Endothelial cell of umbilical vein (primary cell): ENCODE measurements at regions not wholly inside any gene's neighbourhood (a gene's known extent, or its start where the extent isn't known, plus 50 kb on each side); places are given as distances from the start of the nearest gene placed in this dataset.

Experiments
- BruUV-seq: library from RNA; stranded (reverse); fragments of 400-500 nt; replicated peaks from 2 replicates; lab custom pipeline; 2021; lab: Mats Ljungman, UMichigan
- CTCF ChIA-PET: fragments of 300-600, 350-600 bp; sonication (Branson Sonifier 250); formaldehyde crosslinking; loops from one replicate; lab custom pipeline; 2021; ENCODE audit warnings: antibody characterized with exemption, inconsistent platforms; lab: Charles Lee
- POLR2A ChIA-PET: fragments of 300-600, 350-600 bp; sonication (Branson Sonifier 250); formaldehyde crosslinking; loops from one replicate; lab custom pipeline; 2021; ENCODE audit warnings: antibody characterized with exemption, inconsistent platforms; lab: Charles Lee
- DNase-seq: peaks from one replicate; pipeline ENCODE4 v3.0.0-alpha.2; 2011; ENCODE audit warnings: low read depth, low spot score
- FAIRE-seq: peaks from 2 replicates; lab custom pipeline; 2011; peaks lifted over from hg19 to GRCh38; lab: Jason Lieb, UNC
- H2AFZ ChIP-seq: 2 replicates; pipeline ENCODE4 v1.6.0; 2012; ENCODE audit warnings: low read depth, low read length, control low read depth, inconsistent platforms
- H3K27ac ChIP-seq: 2 replicates; pipeline ENCODE4 v1.5.1; 2011; ENCODE audit warnings: low read depth, mild to moderate bottlenecking, control low read depth, low read length, moderate library complexity; ENCODE audit not compliant: insufficient read depth
- H3K27me3 ChIP-seq, 2 experiments: 2 replicates each; pipeline versions ENCODE4 v1.6.0 to v1.6.1; 2011; ENCODE audit warnings: low read length in 2 of 2, mixed read lengths in 1 of 2; ENCODE audit not compliant: control insufficient read depth in 2 of 2, insufficient read depth in 2 of 2
- H3K36me3 ChIP-seq, 2 experiments: 2 replicates in 1 of 2; 3 replicates in 1 of 2; pipeline ENCODE4 v1.5.1; 2011; ENCODE audit warnings: low read length in 2 of 2, mild to moderate bottlenecking in 1 of 2, moderate library complexity in 1 of 2; ENCODE audit not compliant: control insufficient read depth in 2 of 2, insufficient read depth in 2 of 2; ENCODE audit errors: extremely low read depth in 1 of 2
- H3K4me1 ChIP-seq: 3 replicates; pipeline ENCODE4 v1.5.1; 2011; ENCODE audit warnings: mild to moderate bottlenecking, low read length; ENCODE audit not compliant: control insufficient read depth, insufficient read depth; ENCODE audit errors: extremely low read depth
- H3K4me2 ChIP-seq: 2 replicates; pipeline ENCODE4 v1.6.1; 2011; ENCODE audit warnings: low read length, control low read depth, mixed read lengths; ENCODE audit not compliant: insufficient read depth
- H3K4me3 ChIP-seq, 3 experiments: fragments of 200-600 bp in 1 of 3; sonication (generic), shearing (Covaris generic) in 1 of 3; replicated peaks in 1 of 3; 2 replicates each; pipeline ENCODE4 v1.5.1; 2011 to 2016; ENCODE audit warnings: control low read depth in 3 of 3, low read length in 3 of 3, mild to moderate bottlenecking in 2 of 3, inconsistent platforms in 1 of 3, low read depth in 1 of 3, moderate library complexity in 1 of 3; ENCODE audit not compliant: insufficient read depth in 1 of 3
- H3K79me2 ChIP-seq: 2 replicates; pipeline ENCODE4 v1.6.0; 2012; ENCODE audit warnings: low read length, inconsistent platforms; ENCODE audit not compliant: control insufficient read depth, insufficient read depth
- H3K9ac ChIP-seq: replicated peaks from 2 replicates; pipeline ENCODE3; 2011; ENCODE audit warnings: low read length, control low read depth; ENCODE audit not compliant: insufficient read depth; ENCODE audit errors: extremely low read depth
- H3K9me1 ChIP-seq: replicated peaks from 3 replicates; pipeline ENCODE4 v1.6.0; 2011; ENCODE audit warnings: mild to moderate bottlenecking, low read length; ENCODE audit not compliant: control insufficient read depth, insufficient read depth; ENCODE audit errors: extremely low read depth
- H3K9me3 ChIP-seq: replicated peaks from 2 replicates; pipeline ENCODE4 v1.5.1; 2012; ENCODE audit warnings: low read length, inconsistent platforms; ENCODE audit not compliant: control insufficient read depth, insufficient read depth
- H4K20me1 ChIP-seq: replicated peaks from 2 replicates; pipeline ENCODE3; 2011; ENCODE audit warnings: mild to moderate bottlenecking, low read length; ENCODE audit not compliant: control insufficient read depth, insufficient read depth; ENCODE audit errors: extremely low read depth
- FOS ChIP-seq: IDR thresholded peaks from 2 replicates; pipeline ENCODE4 v1.6.1; 2011; ENCODE audit warnings: mild to moderate bottlenecking, low read length, moderate library complexity, borderline replicate concordance; ENCODE audit not compliant: insufficient read depth
- GATA2 ChIP-seq: IDR thresholded peaks from 2 replicates; pipeline ENCODE4 v1.7.0; 2011; ENCODE audit warnings: low read depth, mild to moderate bottlenecking, moderate library complexity, mixed read lengths, low read length; ENCODE audit not compliant: insufficient read length, insufficient read depth
- POLR2AphosphoS5 ChIP-seq: IDR thresholded peaks from 2 replicates; pipeline ENCODE4 v1.6.1; 2012; ENCODE audit warnings: low read depth, mild to moderate bottlenecking, control low read depth, low read length, moderate library complexity; ENCODE audit not compliant: insufficient read depth
- dilution Hi-C: fragments of 300-500 bp; cut with MboI; formaldehyde crosslinking; loops from one replicate; pipeline ENCODE4 v1.15.0; 2019; ENCODE audit warnings: low sequenced_read_pairs; ENCODE audit not compliant: extremely low pct_ligation_motif_present
- intact Hi-C: fragments of 100-400 bp; cut with micrococcal nuclease; formaldehyde crosslinking; loops from one replicate; pipeline ENCODE4 v1.10.0; 2022
- TF ChIP-seq, protein P1 (sequence below), 2 donors: IDR thresholded peaks; 1 replicate in 1 of 2; 2 replicates in 1 of 2; pipeline ENCODE4 v1.5.1; 2011; ENCODE audit warnings: low read length in 2 of 2, mild to moderate bottlenecking in 2 of 2, moderate library complexity in 2 of 2, control low read depth in 1 of 2, inconsistent platforms in 1 of 2, low read depth in 1 of 2; ENCODE audit not compliant: insufficient read depth in 1 of 2; ENCODE audit errors: extremely low read depth in 1 of 2

DNA sequence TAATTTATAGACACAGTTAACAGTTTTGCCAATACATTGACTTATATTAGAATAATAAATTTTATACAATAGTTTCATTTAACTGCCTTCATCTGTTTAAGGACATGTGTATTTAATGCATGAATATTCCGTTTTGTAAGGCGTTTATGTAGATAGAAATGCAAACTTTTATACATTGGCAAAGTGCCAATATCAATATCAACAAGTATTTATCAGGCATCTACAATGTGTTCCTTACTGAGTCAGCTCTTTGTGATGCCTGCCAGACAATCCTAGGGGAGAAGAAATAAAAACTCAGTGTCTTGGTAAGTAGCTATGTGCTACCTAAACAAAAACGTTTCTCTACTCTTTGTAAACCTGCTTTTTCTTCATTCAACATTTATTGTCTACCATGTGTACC, 1142.2 kb downstream of the C4orf33 start:
- FAIRE-seq (no peak), DNase-seq (peak; percentile 60)
- CTCF ChIA-PET: interaction anchor here (1.3 kb wide), 1 partner anchor 19 kb away, joined by 6 read pairs; no protein-coding TSS in a partner anchor
- no peaks in the 10 kb centered on the region for H3K9me1 ChIP-seq
- no peak overlapping the region for H3K9ac ChIP-seq
- TF ChIP-seq, protein P1, sequence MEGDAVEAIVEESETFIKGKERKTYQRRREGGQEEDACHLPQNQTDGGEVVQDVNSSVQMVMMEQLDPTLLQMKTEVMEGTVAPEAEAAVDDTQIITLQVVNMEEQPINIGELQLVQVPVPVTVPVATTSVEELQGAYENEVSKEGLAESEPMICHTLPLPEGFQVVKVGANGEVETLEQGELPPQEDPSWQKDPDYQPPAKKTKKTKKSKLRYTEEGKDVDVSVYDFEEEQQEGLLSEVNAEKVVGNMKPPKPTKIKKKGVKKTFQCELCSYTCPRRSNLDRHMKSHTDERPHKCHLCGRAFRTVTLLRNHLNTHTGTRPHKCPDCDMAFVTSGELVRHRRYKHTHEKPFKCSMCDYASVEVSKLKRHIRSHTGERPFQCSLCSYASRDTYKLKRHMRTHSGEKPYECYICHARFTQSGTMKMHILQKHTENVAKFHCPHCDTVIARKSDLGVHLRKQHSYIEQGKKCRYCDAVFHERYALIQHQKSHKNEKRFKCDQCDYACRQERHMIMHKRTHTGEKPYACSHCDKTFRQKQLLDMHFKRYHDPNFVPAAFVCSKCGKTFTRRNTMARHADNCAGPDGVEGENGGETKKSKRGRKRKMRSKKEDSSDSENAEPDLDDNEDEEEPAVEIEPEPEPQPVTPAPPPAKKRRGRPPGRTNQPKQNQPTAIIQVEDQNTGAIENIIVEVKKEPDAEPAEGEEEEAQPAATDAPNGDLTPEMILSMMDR (IDR thresholded peaks at IDR 0.05; ENCODE audit: extremely low read depth in 1 of 2, insufficient read depth in 1 of 2, low read depth in 1 of 2, low read length in 2 of 2): no peak
- peak; percentile 23 for TF ChIP-seq GATA2
- no peaks in the 10 kb centered on the region for H3K9me3 ChIP-seq
- dilution Hi-C loops: no loop called here
- H3K4me1 ChIP-seq: peaks cover 4% of the 10 kb centered on the region
- H3K4me3 ChIP-seq: no peak overlapping the region
- no peaks in the 10 kb centered on the region for H4K20me1 ChIP-seq
- no peaks in the 10 kb centered on the region for H3K79me2 ChIP-seq
- intact Hi-C loops: no loop called here
- no peak overlapping the region for H3K27ac ChIP-seq
- no peaks in the 10 kb centered on the region for H3K27me3 ChIP-seq
- no TSS peak for BruUV-seq
- no peaks in the 10 kb centered on the region for H3K36me3 ChIP-seq
- no peak overlapping the region for H2AFZ ChIP-seq
- POLR2A ChIA-PET: no interaction called here
- H3K4me2 ChIP-seq: no peak overlapping the region

DNA sequence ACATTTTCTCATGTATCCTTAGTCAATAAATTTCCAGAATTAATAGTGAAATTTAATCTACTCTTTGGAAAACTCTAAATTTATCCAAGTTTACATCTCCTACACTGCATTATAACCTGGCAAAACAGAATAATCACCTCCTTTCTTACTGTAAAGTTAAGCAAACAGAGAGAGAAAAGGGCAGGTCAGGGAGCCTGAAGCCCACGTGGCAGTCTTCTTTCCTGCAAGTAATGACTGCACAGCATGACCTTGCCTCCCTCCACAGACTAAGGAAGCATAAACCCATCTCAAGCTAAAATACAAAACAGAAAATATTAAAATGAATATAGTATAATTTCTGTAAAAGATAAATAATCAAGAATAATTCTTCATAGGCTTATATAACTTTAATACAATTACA, 1153.0 kb downstream of the C4orf33 start:
- no peak overlapping the region for H3K4me2 ChIP-seq
- H3K9ac ChIP-seq: no peak overlapping the region
- H3K27me3 ChIP-seq: no peaks in the 10 kb centered on the region
- H4K20me1 ChIP-seq: no peaks in the 10 kb centered on the region
- no peak overlapping the region for H3K4me3 ChIP-seq
- no peaks in the 10 kb centered on the region for H3K9me1 ChIP-seq
- no peaks in the 10 kb centered on the region for H3K4me1 ChIP-seq
- FAIRE-seq (no peak), DNase-seq (no peak)
- no peak overlapping the region for H3K27ac ChIP-seq
- POLR2A ChIA-PET: no interaction called here
- intact Hi-C loops: no loop called here
- H3K79me2 ChIP-seq: no peaks in the 10 kb centered on the region
- H2AFZ ChIP-seq: no peak overlapping the region
- H3K36me3 ChIP-seq: no peaks in the 10 kb centered on the region
- TF ChIP-seq POLR2AphosphoS5 (no peak), FOS (no peak)
- CTCF ChIA-PET: interaction anchor here (1.2 kb wide), 1 partner anchor 13 kb away, joined by 4 read pairs; no protein-coding TSS in a partner anchor
- BruUV-seq: no TSS peak
- dilution Hi-C loops: no loop called here
- H3K9me3 ChIP-seq: no peaks in the 10 kb centered on the region
